ENCODE measurements at regions not wholly inside any gene's neighbourhood (a gene's known extent, or its start where the extent isn't known, plus 50 kb on each side); places are given as distances from the start of the nearest gene placed in this dataset.

DNA sequence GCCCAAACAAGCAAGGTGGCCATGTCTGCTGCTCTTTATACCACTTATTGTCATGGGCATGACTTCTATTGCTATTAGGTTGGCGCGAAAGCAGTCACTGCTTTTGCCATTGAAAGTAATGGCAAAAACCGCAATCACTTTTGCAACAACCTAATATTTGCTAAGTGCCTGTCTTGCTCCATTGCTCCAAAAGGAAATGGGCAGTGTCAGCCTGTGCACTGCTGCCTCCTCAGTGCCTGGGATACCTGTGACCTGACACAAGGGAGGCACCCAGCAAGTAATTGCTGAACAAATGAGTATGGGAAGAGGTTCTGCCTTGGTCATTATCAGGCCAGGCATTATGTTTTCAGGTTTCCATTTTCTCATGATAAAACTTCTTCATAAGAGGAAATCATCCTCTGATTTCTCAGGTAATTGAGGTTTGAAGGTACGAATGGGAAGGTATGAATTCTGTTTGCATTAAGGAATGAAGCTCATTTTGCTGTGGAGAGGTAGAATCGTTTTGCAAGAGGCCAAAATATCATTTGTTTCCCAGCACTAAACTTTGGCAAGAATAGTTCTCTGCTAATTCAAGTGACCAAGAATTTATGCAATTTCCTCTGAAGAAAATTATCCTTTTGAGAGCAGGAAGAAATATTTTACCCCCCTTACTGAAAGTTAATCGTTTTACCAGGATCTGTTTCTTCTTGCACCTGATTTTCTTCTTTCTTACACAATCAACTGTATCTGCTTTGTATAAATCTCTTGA is 128.4 kb upstream of the SPRY2 start:
- DNase-seq (ENCODE audit: low spot score): no peak

DNA sequence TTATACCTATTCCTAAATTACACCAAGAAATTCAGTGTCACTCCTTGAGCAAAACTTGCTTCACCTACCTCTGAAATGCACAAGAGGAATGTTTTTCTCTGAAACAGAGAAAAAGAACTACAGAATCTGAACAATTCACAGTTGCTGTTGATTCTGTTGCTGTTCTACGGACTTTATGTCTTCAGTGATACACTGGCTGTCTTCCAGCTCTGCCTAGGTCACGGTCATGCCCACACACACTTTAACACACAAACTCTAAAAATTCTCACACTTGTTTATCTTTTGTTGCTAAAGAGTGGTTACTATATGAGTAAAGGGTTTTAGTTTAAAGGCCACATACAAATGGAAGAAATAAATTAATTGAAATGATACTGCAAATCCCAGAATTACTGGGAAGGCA is 124.4 kb upstream of the SPRY2 start:
- DNase-seq (ENCODE audit: low spot score): no peak

DNA sequence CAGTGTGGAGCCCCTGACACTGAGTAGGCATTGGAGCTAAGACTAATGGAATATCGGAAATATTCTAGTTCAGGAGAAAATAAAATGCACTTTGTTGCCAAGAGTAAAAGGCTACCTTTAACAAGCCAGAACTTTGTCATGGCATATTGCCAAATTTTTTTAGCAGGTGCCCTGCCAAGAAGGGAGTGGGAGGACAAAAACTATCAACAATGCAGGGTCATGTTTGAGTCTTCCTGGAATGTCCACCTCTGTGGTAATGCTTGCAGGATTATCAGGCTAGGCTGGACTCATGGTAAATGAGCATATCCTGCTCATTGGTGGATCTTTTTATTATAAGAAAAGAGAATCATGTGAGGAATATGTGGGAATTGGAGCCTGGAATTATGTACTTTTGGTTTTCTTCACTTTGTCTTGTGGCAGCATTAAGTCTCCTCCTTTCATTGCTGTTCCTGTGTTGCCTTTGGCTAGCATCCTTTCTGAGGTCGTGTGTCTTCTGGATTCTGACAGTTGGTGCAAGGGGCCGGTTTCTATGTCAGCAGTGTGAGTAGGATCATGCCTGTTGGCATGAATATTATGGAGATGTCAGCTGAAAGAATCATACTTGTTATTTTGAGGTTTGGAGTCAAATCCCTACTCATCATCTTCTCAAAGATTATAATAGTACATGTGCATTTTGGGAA is 122.9 kb upstream of the SPRY2 start:
- no peak for DNase-seq (ENCODE audit: low spot score)

- no peak for DNase-seq (ENCODE audit: low spot score)
These were observed 121.6 kb upstream of the SPRY2 start for GRCh38 chr13:80462567-80462966.

GRCh38 chr13:80462037-80462436 is 121.1 kb upstream of the SPRY2 start:
- DNase-seq (ENCODE audit: low spot score): no peak

- DNase-seq (ENCODE audit: low spot score): no peak
These were observed 117.6 kb upstream of the SPRY2 start for GRCh38 chr13:80458543-80458942.

- no peak for DNase-seq (ENCODE audit: low spot score)
These were observed 113.3 kb upstream of the SPRY2 start for GRCh38 chr13:80454245-80454644.

DNA sequence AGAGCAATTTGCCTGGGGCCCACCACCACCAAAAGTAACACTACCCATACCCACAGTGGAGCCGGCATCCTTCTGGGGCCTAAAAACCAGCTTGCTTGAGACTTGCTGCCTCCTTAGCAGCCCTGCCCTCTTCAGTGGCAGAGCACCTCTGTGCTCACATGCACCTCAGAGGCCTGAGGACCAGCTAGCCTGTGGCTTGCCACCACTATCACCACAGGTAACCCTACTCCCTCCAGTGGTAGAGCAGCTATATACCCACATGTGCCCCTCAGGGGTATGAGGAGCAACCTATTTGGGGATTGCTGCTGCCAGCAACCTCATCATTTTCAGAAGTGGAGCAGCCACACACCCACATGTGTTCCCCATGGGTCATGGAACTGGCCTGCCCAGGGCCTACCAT is 111.4 kb upstream of the SPRY2 start:
- no peak for DNase-seq (ENCODE audit: low spot score)

DNA sequence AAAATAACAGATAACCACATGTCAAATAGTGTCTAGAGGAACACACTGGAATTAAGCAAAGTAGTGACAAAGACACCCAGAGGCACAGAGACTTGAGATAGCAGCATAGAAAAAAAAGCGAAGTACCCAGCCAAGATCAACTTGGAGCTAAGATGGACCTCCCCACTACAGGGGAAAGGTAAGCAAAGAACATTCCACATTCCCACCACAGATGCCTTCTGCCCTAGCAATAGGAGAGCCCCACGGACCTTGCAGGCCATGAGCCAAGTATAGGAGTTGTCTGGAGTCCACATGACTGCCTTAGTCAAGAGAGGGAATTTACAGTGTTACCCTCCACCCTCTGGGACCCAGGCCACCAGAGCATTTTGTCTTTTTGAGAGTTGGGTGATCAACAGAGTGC is 110.7 kb upstream of the SPRY2 start:
- no peak for DNase-seq (ENCODE audit: low spot score)

DNA sequence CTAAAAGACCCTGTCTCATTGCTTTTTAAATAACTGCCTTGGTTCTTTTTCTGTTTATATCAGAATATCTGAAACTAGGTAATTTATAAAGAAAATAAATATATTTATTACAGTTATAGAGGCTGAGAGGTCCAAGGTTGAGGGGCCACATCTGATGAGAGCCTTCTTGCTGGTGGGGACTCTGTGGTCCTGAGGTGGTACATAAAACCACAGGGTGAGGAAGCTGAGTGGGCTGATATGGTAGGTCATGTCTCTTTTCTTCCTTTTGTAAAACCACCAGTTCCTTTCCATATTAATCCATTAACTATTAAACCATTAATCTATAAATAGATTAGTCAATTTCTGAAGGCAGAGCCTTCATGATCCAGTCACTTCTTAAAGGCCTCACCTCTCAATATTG is 109.5 kb upstream of the SPRY2 start:
- no peak for DNase-seq (ENCODE audit: low spot score)

GRCh38 chr13:80448725-80449124 is 107.8 kb upstream of the SPRY2 start:
- no peak for DNase-seq (ENCODE audit: low spot score)

DNA sequence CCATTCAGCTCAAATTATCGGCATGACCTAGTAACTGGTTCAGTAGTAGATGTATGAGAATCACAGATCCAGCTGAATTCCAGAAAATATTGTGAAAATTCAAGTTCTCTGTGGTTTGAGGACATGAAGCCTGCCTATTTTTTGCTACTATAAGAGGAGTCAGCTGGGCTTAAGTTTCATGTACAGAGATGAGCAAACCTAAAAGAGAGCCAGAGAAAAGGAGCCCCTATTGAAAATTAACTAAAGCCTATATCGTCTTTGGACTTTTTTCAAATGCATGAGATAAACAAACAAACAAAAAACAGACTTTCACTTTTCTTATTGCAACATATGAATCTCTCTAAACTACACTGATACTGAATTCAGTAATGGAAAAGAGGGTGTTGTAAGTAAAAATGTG is 106.8 kb upstream of the SPRY2 start:
- DNase-seq (ENCODE audit: low spot score): no peak

GRCh38 chr13:80444240-80445015 is 103.5 kb upstream of the SPRY2 start:
- no peak for DNase-seq (ENCODE audit: low spot score)

GRCh38 chr13:80442609-80443008 is 101.7 kb upstream of the SPRY2 start:
- no peak for DNase-seq (ENCODE audit: low spot score)

GRCh38 chr13:80441968-80442367 is 101.0 kb upstream of the SPRY2 start:
- no peak for DNase-seq (ENCODE audit: low spot score)

DNA sequence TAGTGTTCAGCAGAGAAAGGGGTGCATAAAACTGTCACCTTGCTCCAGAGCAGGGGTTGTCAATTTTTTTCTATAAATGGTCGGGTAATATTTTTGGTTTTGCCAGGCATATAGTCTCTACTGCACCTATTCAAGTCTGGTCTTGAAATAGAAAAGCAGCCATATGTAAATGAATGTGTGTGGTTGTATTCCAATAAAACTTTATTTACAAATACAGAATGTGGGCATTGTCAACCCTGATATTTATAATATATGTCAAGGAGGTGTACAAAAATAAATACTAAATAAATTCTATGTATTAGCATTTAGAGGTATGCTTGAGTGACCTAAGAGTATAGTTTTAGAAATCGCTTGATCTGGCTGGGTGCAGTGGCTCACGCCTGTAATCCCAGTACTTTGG is 97.6 kb upstream of the SPRY2 start:
- no peak for DNase-seq (ENCODE audit: low spot score)

GRCh38 chr13:80437231-80437630 is 96.3 kb upstream of the SPRY2 start:
- DNase-seq (ENCODE audit: low spot score): no peak

GRCh38 chr13:80436571-80437169 is 95.7 kb upstream of the SPRY2 start:
- no peak for DNase-seq (ENCODE audit: low spot score)

GRCh38 chr13:80430561-80430960 is 89.6 kb upstream of the SPRY2 start:
- no peak for DNase-seq (ENCODE audit: low spot score)

DNA sequence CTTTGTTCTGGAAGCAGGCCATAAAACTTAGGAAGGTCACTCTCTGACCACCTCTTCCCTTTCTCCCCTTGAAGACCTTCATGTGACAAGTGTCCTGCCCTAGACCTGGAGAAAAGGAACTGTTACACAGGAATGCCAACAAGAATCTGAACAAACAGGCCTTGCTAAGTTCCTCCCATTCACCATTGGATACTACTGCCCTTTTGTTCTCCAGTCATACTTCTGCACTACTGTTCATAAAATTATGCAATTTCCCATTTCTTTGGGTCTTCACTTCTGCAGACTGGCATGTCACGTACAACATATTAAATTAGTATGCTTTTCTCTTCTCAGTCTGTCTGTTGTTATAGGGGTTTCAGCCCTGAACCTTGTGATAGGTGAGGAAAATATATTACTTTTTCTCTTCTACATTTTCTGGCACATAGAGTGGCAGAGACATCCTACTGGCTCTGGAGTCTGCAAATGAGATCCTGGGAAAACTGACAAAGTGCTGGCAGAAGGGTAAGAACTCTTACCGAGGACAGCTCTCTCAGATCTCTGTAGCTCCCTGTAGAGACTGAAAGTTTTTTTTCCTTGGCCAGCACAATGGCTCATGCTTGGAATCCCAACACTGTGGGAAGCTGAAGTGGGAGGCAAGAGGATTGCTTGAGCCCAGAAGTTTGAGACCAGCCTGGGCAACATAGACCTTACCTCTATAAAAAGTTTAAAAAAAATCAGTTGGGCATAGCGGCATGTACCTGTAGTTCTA is 87.6 kb upstream of the SPRY2 start:
- DNase-seq (ENCODE audit: low spot score): no peak

GRCh38 chr13:80419416-80419815 is 78.5 kb upstream of the SPRY2 start:
- DNase-seq (ENCODE audit: low spot score): no peak

DNA sequence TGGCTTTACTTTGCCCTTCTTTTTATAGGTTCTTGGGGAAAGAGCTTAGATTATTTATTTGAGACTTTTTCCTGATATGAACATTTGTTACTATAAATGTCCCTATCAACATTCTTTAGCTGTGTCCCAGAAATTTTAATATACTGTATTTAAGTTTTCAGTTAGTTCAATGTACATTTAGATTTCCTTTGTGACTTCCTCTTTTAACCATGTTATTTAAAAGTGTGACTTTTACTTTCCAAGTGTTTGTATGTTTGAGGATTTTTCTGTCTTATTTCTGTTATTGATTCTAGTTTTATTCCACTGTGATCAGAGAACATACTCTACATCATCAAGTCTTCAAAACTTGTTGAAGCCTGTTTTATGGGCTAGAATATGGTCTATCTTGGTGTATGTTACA is 72.7 kb upstream of the SPRY2 start:
- DNase-seq (ENCODE audit: low spot score): no peak

Data from mucosa of gallbladder (tissue), 1 donor.